ENCODE measurements at regions not wholly inside any gene's neighbourhood (a gene's known extent, or its start where the extent isn't known, plus 50 kb on each side); places are given as distances from the start of the nearest gene placed in this dataset.
"Not testable (repeated sequence)": the region's sequence is repeated elsewhere in the genome, so short reads cannot be mapped to it uniquely, and the experiment has no call there.

DNA sequence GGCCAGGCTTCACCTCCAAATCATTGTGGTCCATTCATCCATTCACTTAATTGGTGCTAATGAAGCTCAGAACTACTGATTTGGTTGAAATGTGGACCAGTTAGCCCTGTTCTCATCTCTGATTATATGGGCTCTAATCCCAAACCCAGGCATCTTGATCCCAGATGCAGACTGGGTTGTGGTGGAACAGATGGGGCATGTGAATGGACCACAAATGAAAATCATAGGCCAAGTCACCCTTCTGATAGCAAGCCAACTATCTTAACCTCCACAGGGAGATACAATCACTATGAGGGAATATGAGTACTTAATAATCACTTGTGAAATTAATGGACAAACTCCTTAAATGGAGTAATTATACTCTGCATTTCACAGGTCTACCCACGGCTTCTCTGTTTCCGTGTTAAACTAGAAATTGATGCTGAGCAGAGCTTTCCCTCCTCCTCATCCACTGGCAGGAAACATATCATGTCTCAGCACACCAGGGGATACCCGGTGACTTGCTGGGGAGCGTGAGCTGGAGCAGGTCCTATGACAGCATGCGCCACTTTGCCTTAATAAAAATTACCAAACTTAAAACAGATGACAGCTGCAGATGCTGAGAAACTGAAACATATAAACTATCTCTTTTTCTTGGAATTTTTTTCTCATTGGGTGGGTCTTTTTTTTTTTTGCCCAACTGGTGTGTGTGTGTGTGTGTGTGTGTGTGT lies 108.8 kb upstream of the HEY2 start:
- TF ChIP-seq CTCF (conservative IDR thresholded peaks at IDR 0.05; ENCODE audit: low read depth, low read length), result no peak
- peak; percentile 5 for DNase-seq (ENCODE audit: low read depth)
- no peak overlapping the region for H3K4me3 ChIP-seq (ENCODE audit: low read depth, low read length)

DNA sequence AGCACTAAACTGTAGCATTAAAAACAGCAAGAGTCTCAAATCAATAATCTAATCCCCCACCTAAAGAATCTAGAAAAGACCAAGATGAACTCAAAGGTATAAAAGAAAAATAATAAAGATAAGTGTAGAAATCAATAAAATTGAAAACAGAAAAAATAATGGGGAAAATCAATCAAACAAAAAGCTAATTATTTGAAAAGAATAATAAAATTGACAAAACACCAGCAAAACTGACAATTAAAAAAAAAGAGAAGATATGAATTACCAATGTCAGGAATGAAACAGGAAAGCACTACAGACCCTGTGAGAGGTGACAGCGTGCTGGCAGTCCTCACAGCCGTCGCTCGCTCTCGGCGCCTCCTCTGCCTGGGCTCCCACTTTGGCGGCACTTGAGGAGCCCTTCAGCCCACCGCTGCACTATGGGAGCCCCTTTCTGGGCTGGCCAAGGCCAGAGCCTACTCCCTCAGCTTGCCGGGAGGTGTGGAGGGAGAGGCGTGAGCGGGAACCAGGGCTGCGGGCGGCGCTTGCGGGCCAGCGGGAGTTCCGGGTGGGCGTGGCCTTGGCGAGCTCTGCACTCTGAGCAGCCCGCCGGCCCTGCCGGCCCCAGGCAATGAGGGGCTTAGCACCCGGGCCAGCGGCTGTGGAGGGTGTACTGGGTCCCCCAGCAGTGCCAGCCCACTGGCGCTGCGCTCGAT lies 105.3 kb upstream of the HEY2 start:
- not testable (repeated sequence) for H3K4me3 ChIP-seq (ENCODE audit: low read depth, low read length); DNase-seq (ENCODE audit: low read depth)

DNA sequence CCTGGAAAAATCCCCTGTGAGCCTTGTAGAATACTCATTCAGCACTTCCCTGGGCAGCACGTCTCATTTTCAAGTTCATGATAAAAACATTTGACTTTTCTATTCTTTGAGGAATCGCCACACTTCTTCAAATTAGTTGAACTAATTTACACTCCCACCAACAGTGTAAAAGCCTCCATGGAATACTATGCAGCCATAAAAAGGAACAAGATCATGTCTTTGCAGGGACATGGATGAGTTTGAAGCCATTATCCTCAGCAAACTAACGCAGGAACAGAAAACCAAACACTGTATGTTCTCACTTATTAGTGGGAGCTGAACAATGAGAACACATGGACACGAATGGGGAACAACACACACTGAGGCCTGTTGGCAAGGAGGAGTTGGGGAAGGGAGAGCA lies 102.0 kb upstream of the HEY2 start:
- no peak overlapping the region for H3K4me3 ChIP-seq (ENCODE audit: low read depth, low read length)
- TF ChIP-seq CTCF (conservative IDR thresholded peaks at IDR 0.05; ENCODE audit: low read depth, low read length), result no peak
- no peak for DNase-seq (ENCODE audit: low read depth)

- DNase-seq (ENCODE audit: low read depth); H3K4me3 ChIP-seq (ENCODE audit: low read depth, low read length): not testable (repeated sequence)
Measured at GRCh38 chr6:125653752-125654151, 95.7 kb upstream of the HEY2 start.

DNA sequence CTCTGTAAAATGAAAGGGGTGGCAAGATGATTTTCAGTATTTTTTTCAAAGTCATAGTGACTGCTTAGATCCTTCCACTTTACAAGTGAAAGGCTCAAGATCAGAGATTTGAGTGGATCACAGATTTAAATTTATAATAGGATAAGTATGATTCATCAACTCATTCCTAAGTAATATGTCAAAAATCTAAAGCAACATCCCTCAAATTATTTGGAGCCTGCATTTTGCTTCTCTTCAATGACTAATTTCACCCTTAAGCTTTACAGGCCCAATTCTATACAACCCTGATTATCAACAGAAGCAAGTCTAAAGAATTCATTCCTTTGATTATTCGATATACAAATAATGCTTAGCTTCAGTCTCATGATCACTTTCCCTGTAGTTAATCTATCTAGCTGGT lies 93.9 kb upstream of the HEY2 start:
- no peak overlapping the region for H3K4me3 ChIP-seq (ENCODE audit: low read depth, low read length)
- DNase-seq (ENCODE audit: low read depth), result no peak
- TF ChIP-seq CTCF (conservative IDR thresholded peaks at IDR 0.05; ENCODE audit: low read depth, low read length), result no peak

DNA sequence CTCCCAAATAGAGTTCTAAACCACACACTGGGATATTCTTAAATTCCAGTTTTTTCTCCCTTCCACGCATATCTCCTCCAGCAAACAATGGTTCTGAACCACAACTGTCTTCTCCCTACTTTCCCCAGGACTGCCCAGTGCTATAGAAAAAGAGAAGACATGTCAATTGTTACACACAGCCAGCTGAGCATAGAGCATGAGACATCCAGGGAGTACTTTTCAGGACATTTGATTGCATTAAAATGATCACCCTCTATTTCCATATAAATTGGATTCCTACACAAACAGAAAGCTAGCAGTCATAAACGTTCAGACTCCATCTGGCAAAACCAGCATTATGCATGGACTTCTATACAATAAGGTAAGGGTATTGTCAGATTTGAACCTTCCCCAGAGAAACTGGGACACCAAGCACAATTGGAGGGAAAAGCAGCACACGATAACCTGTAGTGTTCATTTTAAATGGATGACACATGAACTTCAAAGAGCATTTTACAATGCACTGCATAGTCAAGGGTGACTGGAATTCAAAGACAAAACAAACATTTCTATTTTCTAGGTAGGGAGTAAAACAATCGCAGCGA lies 93.1 kb upstream of the HEY2 start:
- no peak overlapping the region for H3K4me3 ChIP-seq (ENCODE audit: low read depth, low read length)
- no peak for DNase-seq (ENCODE audit: low read depth)
- no peak for TF ChIP-seq CTCF (conservative IDR thresholded peaks at IDR 0.05; ENCODE audit: low read depth, low read length)

DNA sequence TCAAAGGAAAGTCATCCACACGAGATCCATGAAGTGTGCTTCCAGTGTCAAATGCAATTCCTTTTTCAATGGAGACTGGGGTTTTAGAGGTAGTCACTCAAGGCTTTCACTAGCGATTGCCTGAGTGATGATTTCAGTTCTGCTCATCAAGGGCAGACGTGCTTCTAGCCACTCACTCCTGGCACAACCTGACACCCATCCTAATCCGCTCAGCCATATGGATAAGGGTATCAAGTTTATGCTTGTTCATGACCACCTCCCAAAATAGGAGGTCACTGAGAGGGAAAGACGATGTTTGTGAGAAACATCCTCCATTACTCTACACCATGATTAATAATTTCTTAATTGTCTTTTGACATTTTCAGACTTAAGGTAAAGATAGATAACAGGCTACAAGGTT lies 91.3 kb upstream of the HEY2 start:
- DNase-seq (ENCODE audit: low read depth), result no peak
- no peak for TF ChIP-seq CTCF (conservative IDR thresholded peaks at IDR 0.05; ENCODE audit: low read depth, low read length)

More for the DNA sequence above, 91.3 kb upstream of the HEY2 start:
- H3K4me3 ChIP-seq (ENCODE audit: low read depth, low read length), result no peak overlapping the region

Data from choroid plexus epithelial cell (primary cell).